DMS53 treated with DMSO at 0.1 percent for 48 hours (cell line): ENCODE measurements at regions not wholly inside any gene's neighbourhood (a gene's known extent, or its start where the extent isn't known, plus 50 kb on each side); places are given as distances from the start of the nearest gene placed in this dataset.
"Not testable (repeated sequence)": the region's sequence is repeated elsewhere in the genome, so short reads cannot be mapped to it uniquely, and the experiment has no call there.

Experiments used
- DNase-seq: peaks from one replicate; lab custom pipeline; 2025; ENCODE audit not compliant: unreplicated experiment; lab: John Stamatoyannopoulos, UW

DNA sequence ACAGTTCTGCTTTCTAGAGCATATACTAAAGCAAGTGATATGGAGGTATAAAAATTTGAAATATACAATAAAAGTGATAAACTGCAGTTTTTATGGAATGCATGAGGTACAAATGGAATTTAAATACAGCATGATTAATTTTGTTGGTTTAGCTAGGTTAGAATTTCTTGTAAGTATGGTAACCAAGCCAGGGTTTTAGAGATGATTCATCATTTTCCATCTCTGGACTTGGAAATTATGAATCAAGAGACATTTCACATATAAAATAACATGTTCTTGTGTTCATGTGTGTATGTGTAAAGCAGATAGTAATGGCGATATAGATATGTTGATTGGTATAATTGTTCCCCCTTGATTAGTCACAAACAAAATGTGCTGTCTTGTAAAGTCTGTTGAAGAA lies 1219.8 kb downstream of the CDH8 start:
- no peak for DNase-seq

DNA sequence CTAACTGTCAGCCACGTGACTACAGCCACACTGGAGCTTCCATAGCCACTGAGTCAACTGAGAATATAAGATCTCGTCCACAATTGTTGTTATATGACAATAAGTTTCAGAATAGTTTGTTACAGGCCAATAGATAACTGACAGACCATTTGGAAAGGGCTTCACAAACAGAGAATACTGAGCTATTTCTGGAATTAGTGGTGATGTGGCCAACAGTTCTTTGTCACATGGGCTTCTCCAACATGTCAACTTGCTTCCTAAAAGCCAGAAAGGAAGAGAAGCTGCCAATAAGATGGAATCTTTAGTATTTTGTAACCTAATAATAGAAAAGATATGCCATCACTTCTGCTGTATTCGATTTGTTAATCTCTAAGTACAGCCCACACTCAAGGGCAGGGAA lies 1220.4 kb downstream of the CDH8 start:
- DNase-seq = no peak

GRCh38 chr16:60815033-60815432 lies 1221.2 kb downstream of the CDH8 start:
- DNase-seq = no peak

DNA sequence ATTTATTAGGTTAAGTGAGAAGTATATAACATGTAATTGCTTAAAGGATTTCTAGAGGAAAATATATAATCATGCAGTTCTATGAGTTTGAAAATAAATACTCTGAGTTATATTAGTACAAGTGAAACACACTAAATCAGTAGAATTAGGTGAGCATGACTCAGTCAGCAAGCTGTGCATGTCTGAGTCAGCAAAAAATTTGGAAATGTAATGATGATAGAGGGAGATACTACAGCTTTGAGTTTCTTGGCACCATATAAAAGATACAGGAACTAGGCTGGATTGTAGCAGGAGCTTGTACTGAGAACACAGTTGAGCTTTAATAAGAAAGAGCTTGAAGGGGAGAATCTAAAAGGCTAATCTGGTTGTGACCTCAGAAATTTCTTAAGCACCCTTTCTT lies 1224.6 kb downstream of the CDH8 start:
- no peak for DNase-seq

DNA sequence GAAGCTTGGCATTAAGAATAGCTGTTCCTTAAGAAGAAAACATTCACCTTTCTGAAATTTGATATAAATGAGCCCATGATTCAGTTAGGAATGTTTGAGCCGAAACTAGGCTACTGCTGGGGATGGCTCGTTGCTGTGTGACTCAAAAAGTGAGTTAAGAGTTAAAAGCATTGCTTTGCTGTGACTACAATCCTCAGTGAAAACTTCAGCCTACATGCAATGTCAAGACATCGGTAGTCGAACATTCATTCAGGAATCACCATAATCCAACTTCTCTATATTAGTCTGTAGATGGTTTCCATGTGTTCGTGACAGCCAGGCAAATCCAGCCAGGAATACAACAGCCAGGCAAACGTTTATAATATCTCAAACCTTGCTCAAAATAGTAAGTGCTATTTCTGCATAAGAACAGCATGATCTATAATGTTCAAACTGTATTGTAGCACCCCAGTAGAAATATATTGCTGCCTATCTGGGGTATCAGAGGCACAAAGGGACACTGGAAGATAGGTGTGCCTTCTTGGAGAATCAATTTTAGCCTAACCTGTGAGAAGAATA lies 1225.1 kb downstream of the CDH8 start:
- no peak for DNase-seq

- DNase-seq = no peak
These were observed 1226.0 kb downstream of the CDH8 start for GRCh38 chr16:60810250-60810649.

DNA sequence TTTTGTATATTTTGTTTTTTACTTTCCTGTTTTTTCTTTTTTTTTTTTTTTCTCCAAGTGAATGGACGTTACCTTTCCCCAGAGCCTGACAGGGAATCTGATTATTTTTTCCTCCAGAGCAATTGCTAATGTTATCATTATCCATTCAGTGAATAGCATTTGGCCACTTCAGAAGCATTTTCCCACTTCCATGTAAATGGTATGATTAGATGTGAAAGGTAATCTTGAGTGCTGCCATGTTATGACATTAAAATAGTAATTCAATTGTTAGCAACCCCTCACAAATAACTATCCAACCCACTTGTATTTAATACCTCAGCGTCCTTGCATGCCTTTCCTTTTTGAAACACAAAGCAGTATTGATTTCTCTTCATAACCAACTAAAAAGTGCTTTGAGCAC lies 1243.8 kb downstream of the CDH8 start:
- no peak for DNase-seq

- DNase-seq = no peak
These were observed 1247.6 kb downstream of the CDH8 start for GRCh38 chr16:60788631-60789030.

GRCh38 chr16:60776281-60776680 lies 1260.0 kb downstream of the CDH8 start:
- DNase-seq = no peak

- DNase-seq = no peak
These were observed 1265.1 kb downstream of the CDH8 start for GRCh38 chr16:60771138-60771537.

- DNase-seq = not testable (repeated sequence)
These were observed 1265.9 kb downstream of the CDH8 start for GRCh38 chr16:60770384-60770783.

DNA sequence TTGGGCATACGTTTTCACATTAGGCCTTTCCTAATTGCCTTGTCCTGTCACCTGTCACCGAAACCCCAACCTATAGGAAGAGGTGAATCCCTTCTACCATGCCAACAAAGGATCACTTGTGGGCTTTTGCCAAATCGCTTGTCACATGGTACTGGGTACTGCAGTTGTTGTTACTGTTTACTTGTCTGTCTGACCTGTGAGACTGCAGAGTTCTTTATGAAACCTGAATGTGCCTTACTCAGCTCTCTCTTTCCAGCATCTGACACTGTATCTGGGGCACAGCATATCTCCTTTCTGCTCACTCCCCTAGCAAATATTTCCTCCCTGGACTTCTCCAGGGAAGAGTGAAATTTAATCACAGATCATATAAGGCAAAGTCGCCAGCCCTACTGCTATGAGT lies 1272.4 kb downstream of the CDH8 start:
- DNase-seq = no peak

GRCh38 chr16:60755907-60756306 lies 1280.3 kb downstream of the CDH8 start:
- DNase-seq = no peak

- DNase-seq = no peak
These were observed 1287.9 kb downstream of the CDH8 start for GRCh38 chr16:60748366-60748765.

- no peak for DNase-seq
These were observed 1292.0 kb downstream of the CDH8 start for GRCh38 chr16:60744198-60744597.

DNA sequence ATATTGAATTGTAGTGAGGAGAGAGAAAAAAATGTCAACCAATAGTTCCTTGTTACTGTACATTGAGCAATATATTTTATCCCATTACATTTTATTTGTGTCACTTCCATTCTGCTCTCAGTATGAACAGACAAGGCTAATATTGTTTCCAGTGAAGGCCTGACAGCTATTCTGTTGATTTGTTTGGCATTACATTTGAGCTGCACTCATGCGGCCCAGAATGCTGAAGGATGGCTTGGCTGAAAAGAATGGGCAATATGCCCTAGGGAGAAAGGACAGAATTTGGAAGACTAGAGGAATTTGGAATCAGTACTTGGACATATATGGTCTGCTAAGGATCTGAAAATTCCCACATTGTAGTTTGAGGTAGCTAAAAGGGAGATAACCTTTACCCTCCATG lies 1294.4 kb downstream of the CDH8 start:
- DNase-seq = no peak

- DNase-seq = no peak
These were observed 1296.2 kb downstream of the CDH8 start for GRCh38 chr16:60739737-60740683.

GRCh38 chr16:60731329-60732050 lies 1304.7 kb downstream of the CDH8 start:
- no peak for DNase-seq

DNA sequence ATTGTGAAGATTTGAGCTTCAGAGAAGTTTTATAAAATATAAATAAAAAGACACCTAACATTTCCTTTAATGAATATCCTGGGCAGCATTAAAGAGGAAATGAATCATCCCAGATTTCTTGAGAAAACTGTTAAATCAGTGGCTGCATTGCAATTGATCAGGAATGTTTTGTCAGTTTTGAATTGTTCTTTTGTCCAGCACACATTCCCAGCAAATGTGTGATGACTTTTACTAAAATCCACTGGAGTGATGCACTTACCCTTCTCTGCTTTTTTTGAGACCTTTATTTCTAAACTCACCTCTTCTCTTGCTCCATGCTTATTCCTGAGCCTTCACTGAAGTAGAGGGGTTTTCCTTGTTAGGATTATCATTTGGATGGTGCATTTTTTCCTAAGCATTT lies 1307.2 kb downstream of the CDH8 start:
- no peak for DNase-seq

DNA sequence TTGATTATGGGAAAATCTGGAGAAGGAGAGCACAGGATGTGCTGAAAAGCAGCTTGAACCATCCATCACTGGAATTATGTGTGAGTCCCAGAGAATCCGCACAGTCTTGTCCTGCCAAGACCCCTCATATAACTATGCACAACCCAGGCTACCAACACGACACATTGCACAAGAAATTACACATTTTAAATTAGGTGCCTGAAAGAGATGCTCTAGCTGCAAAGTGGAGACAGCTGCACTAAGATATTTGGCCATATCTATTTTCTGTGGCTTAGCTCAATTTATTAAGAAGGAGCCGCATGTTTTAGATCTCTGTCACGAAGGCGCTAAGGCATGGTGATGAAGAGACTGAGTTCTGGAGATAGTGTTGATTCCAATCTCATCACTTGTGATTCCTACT lies 1308.4 kb downstream of the CDH8 start:
- DNase-seq = no peak

- no peak for DNase-seq
These were observed 1316.2 kb downstream of the CDH8 start for GRCh38 chr16:60720060-60720459.

DNA sequence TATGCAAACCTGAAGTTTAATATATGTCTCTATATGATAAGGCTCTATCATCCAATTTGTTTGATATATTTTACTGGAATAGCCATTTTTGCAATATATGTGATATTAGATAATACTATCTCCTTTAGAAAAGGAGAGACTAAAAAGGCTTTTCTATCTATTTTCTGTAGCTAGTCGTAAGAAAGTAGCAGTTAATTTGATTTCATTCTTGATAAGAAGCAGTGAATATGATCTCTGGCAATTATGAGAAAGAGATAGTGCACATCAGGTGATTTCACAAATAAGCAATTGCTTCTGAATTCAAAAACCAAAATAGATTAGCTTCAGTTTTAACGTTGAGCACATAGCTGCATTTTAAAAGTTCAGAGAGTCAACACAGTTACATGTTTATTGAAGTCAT lies 1318.4 kb downstream of the CDH8 start:
- DNase-seq = no peak
